ENCODE measurements at regions not wholly inside any gene's neighbourhood (a gene's known extent, or its start where the extent isn't known, plus 50 kb on each side); places are given as distances from the start of the nearest gene placed in this dataset.

GRCh38 chr11:34001557-34002064, 49.9 kb upstream of the CAPRIN1 start:
- Histone ChIP-seq H3K36me3 (no peaks in the 10 kb centered on the region), H3K4me3 (no peak overlapping the region), H3K4me1 (no peaks in the 10 kb centered on the region), H3K27ac (no peak overlapping the region), H3K9me3 (no peaks in the 10 kb centered on the region), H3K27me3 (no peaks in the 10 kb centered on the region)
- ATAC-seq, result no peak
- intact Hi-C loops (cut with DNase I), result loop anchor here in 1 of 3 donors (10.0 kb wide), 1 partner anchor 163 kb away; no protein-coding TSS in a partner anchor
- no peak for TF ChIP-seq CTCF (IDR thresholded peaks at IDR 0.05)
- no peak for FAIRE-seq
- WGBS, 2 donors, result 92 to 95% methylated on average over 10 of the region's 10 CpGs
- no peak for DNase-seq

GRCh38 chr11:33999393-33999792, 52.1 kb upstream of the CAPRIN1 start:
- WGBS, 2 donors, result 30 to 31% methylated on average over 2 of the region's 2 CpGs
- no peak overlapping the region for H3K27ac ChIP-seq

GRCh38 chr11:33997584-33998251, 53.8 kb upstream of the CAPRIN1 start:
- intact Hi-C loops (cut with DNase I), result loop anchor here in 1 of 3 donors (10.0 kb wide), 1 partner anchor 367 kb away; no protein-coding TSS in a partner anchor
- Histone ChIP-seq H3K9me3 (no peaks in the 10 kb centered on the region), H3K4me1 (no peaks in the 10 kb centered on the region), H3K36me3 (no peaks in the 10 kb centered on the region), H3K4me3 (no peak overlapping the region), H3K27ac (no peak overlapping the region), H3K27me3 (no peaks in the 10 kb centered on the region)
- TF ChIP-seq CTCF (IDR thresholded peaks at IDR 0.05), result no peak
- DNase-seq (no peak), FAIRE-seq (no peak), ATAC-seq (peak in 1 of 4 donors; percentile 8)
- WGBS, 2 donors, result 52 to 54% methylated on average over 7 of the region's 7 CpGs

More at GRCh38 chr11:33999393-33999792, 52.1 kb upstream of the CAPRIN1 start:
- H3K4me3 ChIP-seq, result no peak overlapping the region
- no peaks in the 10 kb centered on the region for H3K9me3 ChIP-seq
- no peak for FAIRE-seq
- no peaks in the 10 kb centered on the region for H3K4me1 ChIP-seq
- intact Hi-C loops (cut with DNase I), result loop anchor here in 1 of 3 donors (10.0 kb wide), 1 partner anchor 365 kb away; no protein-coding TSS in a partner anchor
- TF ChIP-seq CTCF (IDR thresholded peaks at IDR 0.05), result no peak
- ATAC-seq, result no peak
- no peaks in the 10 kb centered on the region for H3K27me3 ChIP-seq
- no peaks in the 10 kb centered on the region for H3K36me3 ChIP-seq
- DNase-seq, result no peak

GRCh38 chr11:33996498-33997454, 54.8 kb upstream of the CAPRIN1 start:
- FAIRE-seq, result no peak
- H3K4me1 ChIP-seq, result no peaks in the 10 kb centered on the region
- intact Hi-C loops (cut with DNase I), result loop anchor here in 1 of 3 donors (10.0 kb wide), 1 partner anchor 368 kb away; no protein-coding TSS in a partner anchor
- no peak overlapping the region for H3K27ac ChIP-seq
- H3K27me3 ChIP-seq, result no peaks in the 10 kb centered on the region
- H3K36me3 ChIP-seq, result no peaks in the 10 kb centered on the region
- 14 to 15% methylated on average over 25 of the region's 25 CpGs for WGBS, 2 donors
- peak; percentile 47 to 75 (median 70) for TF ChIP-seq CTCF (IDR thresholded peaks at IDR 0.05)
- peak; percentile 97 to 100 (median 100) for ATAC-seq
- H3K4me3 ChIP-seq, result no peak overlapping the region
- H3K9me3 ChIP-seq, result no peaks in the 10 kb centered on the region
- DNase-seq, result peak; percentile 52 to 83 (median 64)
